Endometrium (tissue), 2 donors: ENCODE measurements at regions not wholly inside any gene's neighbourhood (a gene's known extent, or its start where the extent isn't known, plus 50 kb on each side); places are given as distances from the start of the nearest gene placed in this dataset.
"Not testable (repeated sequence)": the region's sequence is repeated elsewhere in the genome, so short reads cannot be mapped to it uniquely, and the experiment has no call there.

ENCODE experiments used
- FAIRE-seq: peaks from 2 replicates; lab custom pipeline; 2012; peaks lifted over from hg19 to GRCh38; lab: Jason Lieb, UNC
- donor health status: control.
- donor health status: control.

- FAIRE-seq, result no peak
These were observed 460.8 kb upstream of the SMARCA2 start for GRCh38 chr9:1554081-1555035.

DNA sequence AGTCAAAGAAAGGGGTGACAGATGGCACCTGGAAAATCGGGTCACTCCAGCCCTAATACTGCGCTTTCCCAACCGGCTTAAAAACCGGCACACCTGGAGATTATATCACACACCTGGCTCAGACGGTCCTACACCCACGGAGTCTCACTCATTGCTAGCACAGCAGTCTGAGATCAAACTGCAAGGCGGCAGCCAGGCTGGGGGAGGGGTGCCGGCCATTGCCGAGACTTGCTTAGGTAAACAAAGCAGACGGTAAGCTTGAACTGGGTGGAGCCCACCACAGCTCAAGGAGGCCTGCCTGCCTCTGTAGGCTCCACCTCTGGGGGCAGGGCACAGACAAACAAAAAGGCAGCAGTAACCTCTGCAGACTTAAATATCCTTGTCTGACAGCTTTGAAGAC is 456.5 kb upstream of the SMARCA2 start:
- FAIRE-seq, result not testable (repeated sequence)

- no peak for FAIRE-seq
These were observed 439.2 kb upstream of the SMARCA2 start for GRCh38 chr9:1575939-1576338.

DNA sequence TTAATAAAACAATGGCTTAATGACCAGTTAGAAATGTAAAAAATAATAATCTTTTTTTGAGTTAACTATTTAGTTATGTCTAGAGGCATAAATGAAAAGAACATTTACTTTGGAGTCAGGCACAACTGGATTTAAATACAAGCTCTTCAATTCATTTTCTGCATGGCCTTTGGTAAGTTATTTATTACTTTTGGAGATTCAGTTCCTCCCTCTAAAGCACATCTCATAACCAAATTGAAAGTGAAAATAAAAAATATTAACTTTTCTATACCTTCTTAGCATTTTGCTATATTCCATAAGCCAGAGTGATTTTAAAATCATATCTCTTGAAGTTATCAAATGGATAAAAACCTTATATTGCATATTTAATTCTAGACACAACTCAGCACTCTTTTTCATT is 434.9 kb upstream of the SMARCA2 start:
- no peak for FAIRE-seq

GRCh38 chr9:1581926-1582325 is 433.2 kb upstream of the SMARCA2 start:
- FAIRE-seq, result no peak

DNA sequence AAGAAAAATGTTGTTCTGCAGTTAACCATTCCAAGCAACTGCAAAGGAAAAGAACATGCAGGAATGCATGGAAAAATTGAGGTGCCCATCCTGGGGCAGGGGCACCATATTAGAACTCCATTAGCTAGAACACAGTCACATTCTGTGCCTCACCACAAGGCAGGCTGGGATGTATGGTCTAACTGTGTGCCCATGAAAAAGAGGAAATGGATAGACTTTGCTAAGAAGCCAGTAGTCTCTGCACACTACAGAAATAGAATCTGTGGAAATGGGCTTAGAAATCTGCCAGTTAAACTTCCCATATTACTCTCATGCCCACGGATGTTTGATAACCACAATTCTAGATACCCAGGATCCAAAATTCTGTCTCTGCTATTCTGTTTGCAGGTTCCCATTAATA is 423.8 kb upstream of the SMARCA2 start:
- no peak for FAIRE-seq

- no peak for FAIRE-seq
These were observed 416.9 kb upstream of the SMARCA2 start for GRCh38 chr9:1598270-1598669.

DNA sequence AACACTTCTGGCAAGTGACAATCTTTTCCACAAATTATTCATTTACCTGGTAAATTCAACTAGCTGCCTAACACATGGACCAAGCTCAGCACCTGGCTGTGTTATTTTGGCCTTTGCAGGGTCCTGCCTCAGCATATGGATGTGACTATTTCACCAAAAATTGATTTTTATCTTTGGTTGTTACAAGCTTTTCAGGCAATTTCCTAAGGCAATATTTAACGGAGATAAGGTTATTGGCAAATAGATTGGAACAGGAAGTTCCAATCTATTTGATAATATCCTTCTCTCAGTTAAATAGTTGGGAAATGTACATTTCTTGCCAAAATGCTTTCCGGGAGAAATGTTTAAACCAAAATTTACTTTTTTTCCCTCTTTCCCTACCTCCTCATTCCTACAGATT is 415.2 kb upstream of the SMARCA2 start:
- FAIRE-seq, result no peak

DNA sequence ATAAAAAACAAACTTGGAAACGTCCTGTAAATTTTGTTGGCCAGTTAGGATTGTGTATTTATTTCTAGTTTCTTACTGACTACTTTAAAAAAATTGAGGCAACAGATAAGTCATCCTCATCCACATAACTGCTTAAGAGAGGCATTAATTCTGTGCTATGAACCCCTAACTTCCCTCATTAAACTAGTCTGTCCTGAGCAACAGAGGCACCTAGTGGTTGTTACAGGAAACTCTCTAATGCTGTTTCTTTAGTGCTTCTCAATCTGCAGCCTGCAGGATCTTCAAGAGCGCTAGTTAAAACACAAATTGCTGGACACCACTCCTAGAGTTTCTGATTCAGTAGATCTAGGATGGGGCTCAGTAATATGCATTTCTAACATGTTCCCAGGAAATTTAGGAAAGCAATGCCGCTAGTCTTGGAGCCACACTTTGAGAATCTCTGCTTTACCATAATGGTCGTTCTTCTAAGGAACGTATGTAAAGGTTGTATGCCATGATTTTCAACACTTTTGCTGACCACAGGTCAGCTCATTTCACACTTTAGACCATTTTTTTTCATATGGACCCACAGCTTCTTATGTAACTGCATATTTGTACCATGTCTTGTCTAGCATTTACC is 410.1 kb upstream of the SMARCA2 start:
- no peak for FAIRE-seq

- no peak for FAIRE-seq
These were observed 408.9 kb upstream of the SMARCA2 start for GRCh38 chr9:1606253-1606652.

DNA sequence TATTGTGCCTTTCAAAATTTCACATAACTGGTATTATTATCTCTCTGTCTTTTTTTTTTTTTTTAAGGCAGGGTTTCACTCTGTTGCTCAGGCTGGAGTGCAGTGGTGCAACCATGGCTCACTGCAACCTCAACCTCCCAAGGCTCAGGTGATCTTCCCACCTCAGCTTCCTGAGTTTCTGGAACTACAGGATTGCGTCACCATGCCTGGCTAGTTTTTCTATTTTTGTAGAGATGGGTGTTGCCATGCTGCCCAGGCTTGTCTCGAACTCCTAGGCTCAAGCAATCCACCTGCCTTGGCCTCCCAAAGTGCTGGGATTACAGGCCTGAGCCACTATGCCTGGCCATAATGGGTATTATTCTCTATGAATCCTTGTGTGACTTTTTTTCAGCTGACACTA is 402.3 kb upstream of the SMARCA2 start:
- FAIRE-seq, result no peak

GRCh38 chr9:1617419-1617818 is 397.7 kb upstream of the SMARCA2 start:
- FAIRE-seq, result no peak

GRCh38 chr9:1619915-1620710 is 395.0 kb upstream of the SMARCA2 start:
- no peak for FAIRE-seq

DNA sequence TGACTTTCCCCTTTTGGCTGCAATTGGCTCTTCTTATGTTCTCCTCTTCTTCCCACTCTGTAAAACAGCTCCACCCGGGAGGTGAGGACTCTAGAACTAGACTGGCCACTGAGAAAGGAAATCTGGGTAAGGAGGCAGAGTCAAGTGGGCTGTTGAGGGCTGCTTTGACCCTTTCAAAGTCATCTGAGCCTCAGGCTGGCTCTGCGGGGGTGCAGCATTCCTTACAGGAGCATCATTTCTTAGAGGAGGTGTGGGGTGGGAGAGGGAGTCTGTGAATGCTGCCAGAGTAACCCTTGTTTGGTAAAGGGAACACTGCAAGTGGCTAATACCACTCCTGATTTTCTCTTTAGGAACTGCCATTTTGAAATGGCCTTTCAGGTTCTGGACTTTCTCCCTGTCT is 377.7 kb upstream of the SMARCA2 start:
- no peak for FAIRE-seq

GRCh38 chr9:1639166-1639565 is 376.0 kb upstream of the SMARCA2 start:
- FAIRE-seq, result no peak

DNA sequence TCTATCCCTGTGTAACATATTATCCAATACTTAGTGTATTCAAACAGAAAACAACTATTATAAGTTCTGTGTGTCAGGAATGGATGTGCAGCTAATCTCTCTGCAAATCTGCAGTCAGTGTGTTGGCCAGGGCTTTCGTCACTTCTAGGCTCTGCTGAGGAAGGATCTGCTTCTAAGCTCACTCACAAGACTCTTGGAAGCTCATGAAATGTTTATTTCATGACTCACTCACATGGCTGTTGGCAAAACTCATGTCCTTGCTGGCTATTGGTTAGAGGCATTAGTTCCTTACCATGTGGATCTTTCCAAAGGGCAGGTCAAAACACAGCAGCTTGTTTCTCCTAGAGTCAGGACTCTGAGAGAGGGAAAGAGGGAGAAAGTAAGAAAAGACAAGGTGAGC is 367.4 kb upstream of the SMARCA2 start:
- FAIRE-seq, result no peak

DNA sequence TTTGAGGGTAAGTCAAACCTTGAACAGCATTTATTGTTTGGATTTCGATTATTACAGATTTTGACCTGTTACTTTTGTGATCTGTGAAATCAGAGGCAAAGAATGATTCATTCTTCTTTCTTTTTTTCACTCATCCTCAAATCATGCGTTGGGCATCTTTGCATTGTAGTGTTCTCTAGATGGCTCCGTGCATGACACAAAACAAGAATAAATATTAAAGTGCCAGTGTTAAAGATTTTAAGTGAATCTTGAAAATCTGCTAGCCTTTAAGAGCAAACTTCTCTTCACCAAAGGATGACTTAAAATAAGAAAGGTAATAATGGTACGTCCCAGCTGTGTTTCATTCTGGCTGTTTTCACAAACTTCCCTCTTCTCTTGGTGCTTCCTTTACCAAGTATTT is 361.9 kb upstream of the SMARCA2 start:
- no peak for FAIRE-seq

GRCh38 chr9:1658661-1659362 is 356.3 kb upstream of the SMARCA2 start:
- FAIRE-seq, result no peak

DNA sequence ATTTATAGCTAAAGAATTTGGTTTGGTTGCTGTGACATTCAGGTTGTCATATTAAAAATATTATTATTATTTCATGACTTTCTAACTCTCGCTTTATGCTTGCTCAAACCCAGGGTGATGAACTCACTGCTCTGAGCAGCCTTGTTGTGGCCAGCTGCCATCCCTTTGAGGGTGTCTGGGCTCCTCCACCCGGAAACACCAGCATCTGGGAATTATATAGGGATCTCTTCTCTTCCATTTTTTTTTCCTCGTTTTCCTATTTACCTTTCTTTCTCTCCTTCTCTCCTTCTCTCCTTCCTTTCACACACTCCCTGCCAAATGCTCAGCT is 355.8 kb upstream of the SMARCA2 start:
- FAIRE-seq, result no peak

- FAIRE-seq, result no peak
These were observed 346.7 kb upstream of the SMARCA2 start for GRCh38 chr9:1668441-1668840.

DNA sequence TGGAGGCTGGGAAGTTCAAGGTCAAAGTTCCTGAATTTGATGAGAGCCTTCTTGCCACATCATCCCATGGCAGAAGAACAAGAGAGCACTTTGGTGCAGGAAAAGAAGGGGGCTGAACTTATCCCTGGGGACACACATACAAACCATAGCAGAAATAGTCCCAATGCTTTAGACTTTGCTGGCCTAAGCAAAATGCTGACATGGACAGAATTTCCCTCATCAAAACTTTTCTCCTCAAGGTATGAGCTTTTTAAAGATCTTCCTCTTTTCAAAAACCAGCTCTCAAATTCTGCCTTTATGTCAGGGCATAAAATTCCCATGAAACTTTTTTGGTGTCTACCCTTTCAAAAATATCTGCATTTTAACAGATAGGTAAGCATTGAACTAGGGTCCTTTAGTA is 341.8 kb upstream of the SMARCA2 start:
- FAIRE-seq, result no peak

GRCh38 chr9:1676771-1677170 is 338.4 kb upstream of the SMARCA2 start:
- FAIRE-seq, result no peak
